ENCODE measurements at regions not wholly inside any gene's neighbourhood (a gene's known extent, or its start where the extent isn't known, plus 50 kb on each side); places are given as distances from the start of the nearest gene placed in this dataset.

DNA sequence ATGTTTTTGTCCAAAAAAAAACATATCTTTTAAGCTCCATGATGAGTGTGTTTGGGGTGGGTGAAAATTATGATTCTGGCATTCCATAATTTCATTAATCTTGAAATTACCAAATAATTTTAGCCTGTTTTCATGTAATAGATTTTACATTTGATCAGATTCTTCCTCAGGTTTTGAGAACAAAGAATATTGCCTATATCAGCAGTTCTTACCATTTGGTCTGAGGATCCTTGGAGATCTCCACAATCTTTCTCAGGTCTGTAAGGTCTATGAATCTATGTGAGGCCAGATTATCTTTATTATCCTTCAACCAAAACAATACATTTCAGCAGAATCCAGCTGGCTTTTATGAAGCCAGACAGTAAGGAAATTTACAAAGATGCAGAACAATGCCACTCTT is 373.3 kb upstream of the E2F7 start:
- H3K9me3 ChIP-seq: no peaks in the 10 kb centered on the region
- H3K4me1 ChIP-seq: no peaks in the 10 kb centered on the region
- H3K27me3 ChIP-seq: no peaks in the 10 kb centered on the region
- no peak for ATAC-seq
- DNase-seq: no peak
- intact Hi-C loops (cut with DNase I): no loop called here
- no peaks in the 10 kb centered on the region for H3K36me3 ChIP-seq (replicated peaks in 1 of 2; ENCODE audit: insufficient read depth in 1 of 2, low read depth in 2 of 2)
- H3K27ac ChIP-seq: no peak overlapping the region
- no peak overlapping the region for H3K4me3 ChIP-seq
- no peak for TF ChIP-seq POLR2A (IDR thresholded peaks at IDR 0.05)
- TF ChIP-seq, protein P1, sequence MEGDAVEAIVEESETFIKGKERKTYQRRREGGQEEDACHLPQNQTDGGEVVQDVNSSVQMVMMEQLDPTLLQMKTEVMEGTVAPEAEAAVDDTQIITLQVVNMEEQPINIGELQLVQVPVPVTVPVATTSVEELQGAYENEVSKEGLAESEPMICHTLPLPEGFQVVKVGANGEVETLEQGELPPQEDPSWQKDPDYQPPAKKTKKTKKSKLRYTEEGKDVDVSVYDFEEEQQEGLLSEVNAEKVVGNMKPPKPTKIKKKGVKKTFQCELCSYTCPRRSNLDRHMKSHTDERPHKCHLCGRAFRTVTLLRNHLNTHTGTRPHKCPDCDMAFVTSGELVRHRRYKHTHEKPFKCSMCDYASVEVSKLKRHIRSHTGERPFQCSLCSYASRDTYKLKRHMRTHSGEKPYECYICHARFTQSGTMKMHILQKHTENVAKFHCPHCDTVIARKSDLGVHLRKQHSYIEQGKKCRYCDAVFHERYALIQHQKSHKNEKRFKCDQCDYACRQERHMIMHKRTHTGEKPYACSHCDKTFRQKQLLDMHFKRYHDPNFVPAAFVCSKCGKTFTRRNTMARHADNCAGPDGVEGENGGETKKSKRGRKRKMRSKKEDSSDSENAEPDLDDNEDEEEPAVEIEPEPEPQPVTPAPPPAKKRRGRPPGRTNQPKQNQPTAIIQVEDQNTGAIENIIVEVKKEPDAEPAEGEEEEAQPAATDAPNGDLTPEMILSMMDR (IDR thresholded peaks at IDR 0.05): no peak

DNA sequence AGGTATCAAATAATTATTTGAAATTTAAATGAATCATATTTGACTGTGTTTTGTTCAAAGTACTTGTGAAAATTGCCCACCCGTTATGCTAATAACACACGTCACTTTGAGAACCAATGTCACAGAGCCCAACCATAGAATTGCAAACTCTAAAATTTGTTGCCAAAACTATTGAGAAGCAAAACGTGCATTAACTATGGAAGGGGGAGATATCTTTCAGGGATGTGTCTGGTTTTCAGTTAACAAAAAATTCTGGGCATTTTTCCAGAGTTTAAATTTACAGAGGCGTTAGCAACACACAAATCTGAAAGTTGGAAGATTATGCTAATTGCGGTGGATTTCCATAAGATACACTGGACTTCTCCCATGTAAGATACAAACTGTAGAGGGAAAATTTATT is 371.8 kb upstream of the E2F7 start:
- H3K36me3 ChIP-seq (replicated peaks in 1 of 2; ENCODE audit: insufficient read depth in 1 of 2, low read depth in 2 of 2): no peaks in the 10 kb centered on the region
- H3K4me3 ChIP-seq: no peak overlapping the region
- DNase-seq (no peak), ATAC-seq (no peak)
- no peaks in the 10 kb centered on the region for H3K27me3 ChIP-seq
- TF ChIP-seq POLR2A (IDR thresholded peaks at IDR 0.05): no peak
- TF ChIP-seq, protein P1 (IDR thresholded peaks at IDR 0.05): no peak
- no peak overlapping the region for H3K27ac ChIP-seq
- 65 to 73% methylated on average over 5 of the region's 5 CpGs for WGBS, 2 donors
- H3K4me1 ChIP-seq: no peaks in the 10 kb centered on the region
- intact Hi-C loops (cut with DNase I): no loop called here
- H3K9me3 ChIP-seq: no peaks in the 10 kb centered on the region

DNA sequence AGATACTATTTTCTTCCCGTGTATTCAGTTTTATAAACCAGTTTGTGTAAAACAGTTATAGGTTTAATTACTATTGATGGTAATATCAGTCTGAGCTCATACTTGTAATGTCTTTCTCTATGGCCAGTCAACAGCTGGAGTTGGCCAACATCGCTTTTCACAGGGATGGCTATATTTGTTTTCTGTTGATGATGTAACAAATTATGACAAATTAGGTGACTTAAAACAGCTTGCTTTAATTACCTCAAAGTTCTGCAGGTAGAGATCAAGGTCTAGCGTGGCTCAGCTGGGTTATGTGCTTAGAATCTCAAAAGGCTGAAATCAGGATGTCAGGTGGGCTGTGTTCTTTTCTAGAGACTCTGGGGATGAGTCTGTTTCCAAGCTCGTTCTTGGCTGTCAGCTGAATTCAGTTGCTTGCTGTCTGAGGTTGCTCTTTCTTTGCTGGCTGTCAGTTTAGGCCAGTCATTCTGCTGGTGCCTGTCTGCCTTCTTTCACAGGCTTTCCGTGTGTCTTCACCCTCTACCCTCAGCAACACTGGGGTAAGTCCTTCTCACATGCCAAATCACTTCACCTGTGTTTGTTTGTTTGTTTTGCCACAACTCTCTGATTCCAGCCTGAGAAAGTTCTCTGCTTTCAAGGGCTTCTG is 370.2 kb upstream of the E2F7 start:
- H3K4me1 ChIP-seq: no peaks in the 10 kb centered on the region
- ATAC-seq: no peak
- H3K9me3 ChIP-seq: no peaks in the 10 kb centered on the region
- no peak for TF ChIP-seq POLR2A (IDR thresholded peaks at IDR 0.05)
- TF ChIP-seq, protein P1 (IDR thresholded peaks at IDR 0.05): no peak
- WGBS, 2 donors: 32 to 47% methylated on average over 5 of the region's 5 CpGs
- H3K4me3 ChIP-seq: no peak overlapping the region
- H3K36me3 ChIP-seq (replicated peaks in 1 of 2; ENCODE audit: insufficient read depth in 1 of 2, low read depth in 2 of 2): no peaks in the 10 kb centered on the region
- H3K27ac ChIP-seq: no peak overlapping the region
- intact Hi-C loops (cut with DNase I): no loop called here
- no peak for DNase-seq
- H3K27me3 ChIP-seq: no peaks in the 10 kb centered on the region

DNA sequence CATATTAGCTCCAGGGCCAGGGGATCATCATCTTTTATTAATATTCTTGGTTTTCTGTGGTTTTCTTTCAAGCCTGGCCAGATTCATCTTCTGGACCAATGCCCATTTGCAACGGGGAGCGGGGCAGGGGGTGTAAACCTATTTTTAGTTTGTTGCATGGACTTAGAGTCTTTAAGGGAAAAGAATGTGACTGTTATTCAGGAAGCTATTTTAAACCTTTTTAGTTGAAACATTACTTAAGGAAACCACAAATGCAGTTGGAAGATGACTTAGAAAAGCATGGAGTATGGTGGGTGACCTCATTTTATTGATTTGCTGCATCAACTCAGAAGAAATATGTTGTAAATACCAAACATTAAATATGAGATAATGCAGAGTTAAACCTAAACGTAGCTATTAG is 368.4 kb upstream of the E2F7 start:
- Histone ChIP-seq H3K4me3 (no peak overlapping the region), H3K27me3 (no peaks in the 10 kb centered on the region), H3K9me3 (no peaks in the 10 kb centered on the region), H3K27ac (no peak overlapping the region), H3K36me3 (replicated peaks in 1 of 2; ENCODE audit: insufficient read depth in 1 of 2, low read depth in 2 of 2) (no peaks in the 10 kb centered on the region), H3K4me1 (no peaks in the 10 kb centered on the region)
- no peak for DNase-seq
- TF ChIP-seq POLR2A (IDR thresholded peaks at IDR 0.05): no peak
- TF ChIP-seq, protein P1 (IDR thresholded peaks at IDR 0.05): no peak
- no peak for ATAC-seq
- WGBS, 2 donors: 33 to 54% methylated on average over 3 of the region's 3 CpGs
- intact Hi-C loops (cut with DNase I): no loop called here

DNA sequence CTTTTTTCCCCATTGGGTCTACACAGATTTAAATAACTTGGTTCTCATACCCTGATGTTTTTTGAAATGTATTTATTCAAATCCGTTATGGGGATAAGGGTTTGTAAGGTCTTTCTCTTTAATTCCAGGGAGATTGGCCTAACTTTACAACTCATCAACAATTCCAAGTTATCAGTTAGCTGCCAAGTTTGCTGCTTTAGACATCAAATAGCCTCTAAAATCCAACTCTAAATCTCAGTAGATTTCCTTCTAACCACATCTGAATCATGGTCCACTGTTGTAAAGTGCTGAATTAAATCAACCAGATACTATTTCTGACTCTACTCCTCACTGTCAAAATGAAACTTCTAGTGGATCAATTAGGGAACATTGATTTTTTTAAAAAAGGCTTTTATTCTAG is 364.1 kb upstream of the E2F7 start:
- H3K4me1 ChIP-seq: no peaks in the 10 kb centered on the region
- ATAC-seq (no peak), DNase-seq (no peak)
- H3K36me3 ChIP-seq (replicated peaks in 1 of 2; ENCODE audit: insufficient read depth in 1 of 2, low read depth in 2 of 2): no peaks in the 10 kb centered on the region
- H3K4me3 ChIP-seq: no peak overlapping the region
- no peak for TF ChIP-seq POLR2A (IDR thresholded peaks at IDR 0.05)
- TF ChIP-seq, protein P1 (IDR thresholded peaks at IDR 0.05): no peak
- intact Hi-C loops (cut with DNase I): no loop called here
- no peak overlapping the region for H3K27ac ChIP-seq
- 46 to 47% methylated on average over 1 of the region's 1 CpG for WGBS, 2 donors
- no peaks in the 10 kb centered on the region for H3K9me3 ChIP-seq
- no peaks in the 10 kb centered on the region for H3K27me3 ChIP-seq
